ENCODE measurements at regions not wholly inside any gene's neighbourhood (a gene's known extent, or its start where the extent isn't known, plus 50 kb on each side); places are given as distances from the start of the nearest gene placed in this dataset.

DNA sequence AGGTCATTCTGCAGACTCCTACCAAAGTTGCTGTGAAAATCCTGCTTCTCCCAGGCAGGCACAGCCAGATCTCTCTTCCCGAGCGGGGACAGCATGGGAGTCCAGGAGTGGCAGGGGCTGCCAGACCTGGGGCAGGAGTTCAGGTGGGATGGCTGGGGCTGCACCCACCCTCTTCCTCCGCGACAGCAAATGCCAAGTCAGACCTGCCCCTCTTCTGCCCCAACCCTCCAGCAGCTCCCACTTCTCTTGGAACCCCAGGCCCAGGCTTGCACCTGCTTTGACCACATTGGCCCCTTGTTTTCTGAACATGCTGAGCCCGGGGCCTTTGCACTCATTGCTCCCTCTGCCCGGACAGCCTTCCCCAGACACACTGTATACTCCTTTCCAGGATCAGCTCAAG lies 288.2 kb upstream of the HS6ST1 start:
- H3K27me3 ChIP-seq (ENCODE audit: insufficient read depth) = no peaks in the 10 kb centered on the region
- H3F3A ChIP-seq (replicated peaks; ENCODE audit: insufficient read depth) = no peaks in the 10 kb centered on the region
- no peak overlapping the region for H2AFZ ChIP-seq (ENCODE audit: low read depth)
- WGBS (ENCODE audit: low lambda C conversion rate) = 63% methylated on average over 4 of the region's 6 CpGs
- no peak overlapping the region for H3K27ac ChIP-seq (ENCODE audit: low read depth in 2 of 2, low read length in 1 of 2)
- H3K4me3 ChIP-seq (ENCODE audit: low read depth in 2 of 2, low read length in 1 of 2) = no peak overlapping the region
- H3K9me2 ChIP-seq = no peaks in the 10 kb centered on the region
- ChIA-PET CTCF (no interaction called here), POLR2A (no interaction called here)
- H3K4me1 ChIP-seq (ENCODE audit: control insufficient read depth in 1 of 2, insufficient read depth in 2 of 2, low read depth in 1 of 2, low read length in 1 of 2) = peaks cover 0 to 13% of the 10 kb centered on the region in 2 experiments; a peak in 1 of 4 replicates
- DNase-seq = no peak
- no peaks in the 10 kb centered on the region for H4K20me1 ChIP-seq (ENCODE audit: insufficient read depth)
- H3K9me3 ChIP-seq = no peaks in the 10 kb centered on the region
- no peak overlapping the region for H3K4me2 ChIP-seq
- no peak overlapping the region for H3K9ac ChIP-seq
- no peaks in the 10 kb centered on the region for H3K79me2 ChIP-seq (ENCODE audit: insufficient read depth)
- TF ChIP-seq FOXJ3 (CRISPR knock-in tag; IDR thresholded peaks at IDR 0.05) (no peak), TCF12 (IDR thresholded peaks at IDR 0.05) (no peak), EZH2phosphoT487 (IDR thresholded peaks at IDR 0.05; ENCODE audit: borderline replicate concordance, low read depth) (no peak), CHD2 (IDR thresholded peaks at IDR 0.05; ENCODE audit: low read length, partially characterized antibody) (no peak), ELF1 (IDR thresholded peaks at IDR 0.05) (no peak), GATA2 (CRISPR knock-in tag; IDR thresholded peaks at IDR 0.05) (no peak), FOXM1 (IDR thresholded peaks at IDR 0.05; ENCODE audit: low read depth) (no peak), NFIC (IDR thresholded peaks at IDR 0.05; ENCODE audit: borderline replicate concordance) (no peak), RAD21 (IDR thresholded peaks at IDR 0.05; ENCODE audit: low read length) (no peak), EP300 (IDR thresholded peaks at IDR 0.05; ENCODE audit: borderline replicate concordance in 1 of 2, low read depth in 1 of 2, low read length in 1 of 2) (no peak), POLR2AphosphoS5 (IDR thresholded peaks at IDR 0.05; ENCODE audit: low read depth, low read length) (no peak), RCOR1 (IDR thresholded peaks at IDR 0.05; ENCODE audit: low read length) (no peak)
- TF ChIP-seq, protein P1, sequence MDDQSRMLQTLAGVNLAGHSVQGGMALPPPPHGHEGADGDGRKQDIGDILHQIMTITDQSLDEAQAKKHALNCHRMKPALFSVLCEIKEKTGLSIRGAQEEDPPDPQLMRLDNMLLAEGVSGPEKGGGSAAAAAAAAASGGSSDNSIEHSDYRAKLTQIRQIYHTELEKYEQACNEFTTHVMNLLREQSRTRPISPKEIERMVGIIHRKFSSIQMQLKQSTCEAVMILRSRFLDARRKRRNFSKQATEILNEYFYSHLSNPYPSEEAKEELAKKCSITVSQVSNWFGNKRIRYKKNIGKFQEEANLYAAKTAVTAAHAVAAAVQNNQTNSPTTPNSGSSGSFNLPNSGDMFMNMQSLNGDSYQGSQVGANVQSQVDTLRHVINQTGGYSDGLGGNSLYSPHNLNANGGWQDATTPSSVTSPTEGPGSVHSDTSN (IDR thresholded peaks at IDR 0.05) = no peak
- TF ChIP-seq, protein P2, sequence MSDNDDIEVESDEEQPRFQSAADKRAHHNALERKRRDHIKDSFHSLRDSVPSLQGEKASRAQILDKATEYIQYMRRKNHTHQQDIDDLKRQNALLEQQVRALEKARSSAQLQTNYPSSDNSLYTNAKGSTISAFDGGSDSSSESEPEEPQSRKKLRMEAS (IDR thresholded peaks at IDR 0.05; ENCODE audit: low read depth) = no peak
- TF ChIP-seq, protein P3, sequence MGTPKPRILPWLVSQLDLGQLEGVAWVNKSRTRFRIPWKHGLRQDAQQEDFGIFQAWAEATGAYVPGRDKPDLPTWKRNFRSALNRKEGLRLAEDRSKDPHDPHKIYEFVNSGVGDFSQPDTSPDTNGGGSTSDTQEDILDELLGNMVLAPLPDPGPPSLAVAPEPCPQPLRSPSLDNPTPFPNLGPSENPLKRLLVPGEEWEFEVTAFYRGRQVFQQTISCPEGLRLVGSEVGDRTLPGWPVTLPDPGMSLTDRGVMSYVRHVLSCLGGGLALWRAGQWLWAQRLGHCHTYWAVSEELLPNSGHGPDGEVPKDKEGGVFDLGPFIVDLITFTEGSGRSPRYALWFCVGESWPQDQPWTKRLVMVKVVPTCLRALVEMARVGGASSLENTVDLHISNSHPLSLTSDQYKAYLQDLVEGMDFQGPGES (IDR thresholded peaks at IDR 0.05; ENCODE audit: low read depth, low read length) = no peak
- TF ChIP-seq, protein P4, sequence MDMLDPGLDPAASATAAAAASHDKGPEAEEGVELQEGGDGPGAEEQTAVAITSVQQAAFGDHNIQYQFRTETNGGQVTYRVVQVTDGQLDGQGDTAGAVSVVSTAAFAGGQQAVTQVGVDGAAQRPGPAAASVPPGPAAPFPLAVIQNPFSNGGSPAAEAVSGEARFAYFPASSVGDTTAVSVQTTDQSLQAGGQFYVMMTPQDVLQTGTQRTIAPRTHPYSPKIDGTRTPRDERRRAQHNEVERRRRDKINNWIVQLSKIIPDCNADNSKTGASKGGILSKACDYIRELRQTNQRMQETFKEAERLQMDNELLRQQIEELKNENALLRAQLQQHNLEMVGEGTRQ (IDR thresholded peaks at IDR 0.05; ENCODE audit: borderline replicate concordance, low read depth, low read length) = no peak
- TF ChIP-seq, protein P5, sequence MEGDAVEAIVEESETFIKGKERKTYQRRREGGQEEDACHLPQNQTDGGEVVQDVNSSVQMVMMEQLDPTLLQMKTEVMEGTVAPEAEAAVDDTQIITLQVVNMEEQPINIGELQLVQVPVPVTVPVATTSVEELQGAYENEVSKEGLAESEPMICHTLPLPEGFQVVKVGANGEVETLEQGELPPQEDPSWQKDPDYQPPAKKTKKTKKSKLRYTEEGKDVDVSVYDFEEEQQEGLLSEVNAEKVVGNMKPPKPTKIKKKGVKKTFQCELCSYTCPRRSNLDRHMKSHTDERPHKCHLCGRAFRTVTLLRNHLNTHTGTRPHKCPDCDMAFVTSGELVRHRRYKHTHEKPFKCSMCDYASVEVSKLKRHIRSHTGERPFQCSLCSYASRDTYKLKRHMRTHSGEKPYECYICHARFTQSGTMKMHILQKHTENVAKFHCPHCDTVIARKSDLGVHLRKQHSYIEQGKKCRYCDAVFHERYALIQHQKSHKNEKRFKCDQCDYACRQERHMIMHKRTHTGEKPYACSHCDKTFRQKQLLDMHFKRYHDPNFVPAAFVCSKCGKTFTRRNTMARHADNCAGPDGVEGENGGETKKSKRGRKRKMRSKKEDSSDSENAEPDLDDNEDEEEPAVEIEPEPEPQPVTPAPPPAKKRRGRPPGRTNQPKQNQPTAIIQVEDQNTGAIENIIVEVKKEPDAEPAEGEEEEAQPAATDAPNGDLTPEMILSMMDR (IDR thresholded peaks at IDR 0.05) = no peak
- no peaks in the 10 kb centered on the region for H3K36me3 ChIP-seq (replicated peaks in 1 of 2; ENCODE audit: control insufficient read depth in 1 of 2, insufficient read depth in 2 of 2, low read length in 1 of 2)

Data from SK-N-SH (cell line).